IMR-90 (cell line): ENCODE measurements at regions not wholly inside any gene's neighbourhood (a gene's known extent, or its start where the extent isn't known, plus 50 kb on each side); places are given as distances from the start of the nearest gene placed in this dataset.

Source experiments
- CEBPB ChIP-seq: IDR thresholded peaks from 2 replicates; pipeline ENCODE4 v1.6.1; 2012; ENCODE audit warnings: low read depth, low read length, improper control_type of control experiment
- CTCF ChIP-seq: conservative IDR thresholded peaks from 2 replicates; pipeline ENCODE4 v1.5.1; 2012; ENCODE audit warnings: mild to moderate bottlenecking, low read depth, low read length, improper control_type of control experiment
- ELK1 ChIP-seq: fragments of 150-350 bp; IDR thresholded peaks from 2 replicates; pipeline ENCODE4 v1.6.1; 2016; ENCODE audit warnings: low read depth, mild to moderate bottlenecking, low read length, moderate library complexity, borderline replicate concordance
- FOS ChIP-seq: fragments of 150-350 bp; IDR thresholded peaks from 2 replicates; pipeline ENCODE4 v1.6.1; 2016; ENCODE audit warnings: low read depth, low read length
- MAZ ChIP-seq: IDR thresholded peaks from 2 replicates; pipeline ENCODE4 v1.6.1; 2012; ENCODE audit warnings: low read depth, mild to moderate bottlenecking, low read length, improper control_type of control experiment, moderate library complexity, borderline replicate concordance
- POLR2A ChIP-seq: IDR thresholded peaks from 2 replicates; pipeline ENCODE4 v1.6.1; 2012; ENCODE audit warnings: mild to moderate bottlenecking, low read depth, low read length
- RAD21 ChIP-seq: IDR thresholded peaks from 2 replicates; pipeline ENCODE4 v1.6.1; 2012; ENCODE audit warnings: low read length, improper control_type of control experiment
- RCOR1 ChIP-seq: IDR thresholded peaks from 2 replicates; pipeline ENCODE4 v1.6.1; 2012; ENCODE audit warnings: mild to moderate bottlenecking, low read length, improper control_type of control experiment; ENCODE audit not compliant: insufficient replicate concordance
- RFX5 ChIP-seq: IDR thresholded peaks from 2 replicates; pipeline ENCODE4 v1.8.0; 2012; ENCODE audit warnings: low read depth, mild to moderate bottlenecking, low read length, moderate library complexity
- SMC3 ChIP-seq: fragments of 150-350 bp; IDR thresholded peaks from 2 replicates; pipeline ENCODE4 v1.6.1; 2016; ENCODE audit warnings: low read depth, mild to moderate bottlenecking, antibody characterized with exemption, low read length, moderate library complexity
- USF2 ChIP-seq: fragments of 150-350 bp; IDR thresholded peaks from 2 replicates; pipeline ENCODE4 v1.6.1; 2017; ENCODE audit warnings: mild to moderate bottlenecking, antibody characterized with exemption, low read length, low read depth

- TF ChIP-seq CTCF = no peak
- no peak for TF ChIP-seq RAD21
- no peak for TF ChIP-seq ELK1
- no peak for TF ChIP-seq USF2
- no peak for TF ChIP-seq MAZ
- no peak for TF ChIP-seq CEBPB
- no peak for TF ChIP-seq POLR2A
- TF ChIP-seq RCOR1 = no peak
- TF ChIP-seq RFX5 = no peak
- no peak for TF ChIP-seq FOS
- TF ChIP-seq SMC3 = no peak
Measured at GRCh38 chr12:104850781-104851180, 107.3 kb downstream of the SLC41A2 start.
